ENCODE measurements at regions not wholly inside any gene's neighbourhood (a gene's known extent, or its start where the extent isn't known, plus 50 kb on each side); places are given as distances from the start of the nearest gene placed in this dataset.

DNA sequence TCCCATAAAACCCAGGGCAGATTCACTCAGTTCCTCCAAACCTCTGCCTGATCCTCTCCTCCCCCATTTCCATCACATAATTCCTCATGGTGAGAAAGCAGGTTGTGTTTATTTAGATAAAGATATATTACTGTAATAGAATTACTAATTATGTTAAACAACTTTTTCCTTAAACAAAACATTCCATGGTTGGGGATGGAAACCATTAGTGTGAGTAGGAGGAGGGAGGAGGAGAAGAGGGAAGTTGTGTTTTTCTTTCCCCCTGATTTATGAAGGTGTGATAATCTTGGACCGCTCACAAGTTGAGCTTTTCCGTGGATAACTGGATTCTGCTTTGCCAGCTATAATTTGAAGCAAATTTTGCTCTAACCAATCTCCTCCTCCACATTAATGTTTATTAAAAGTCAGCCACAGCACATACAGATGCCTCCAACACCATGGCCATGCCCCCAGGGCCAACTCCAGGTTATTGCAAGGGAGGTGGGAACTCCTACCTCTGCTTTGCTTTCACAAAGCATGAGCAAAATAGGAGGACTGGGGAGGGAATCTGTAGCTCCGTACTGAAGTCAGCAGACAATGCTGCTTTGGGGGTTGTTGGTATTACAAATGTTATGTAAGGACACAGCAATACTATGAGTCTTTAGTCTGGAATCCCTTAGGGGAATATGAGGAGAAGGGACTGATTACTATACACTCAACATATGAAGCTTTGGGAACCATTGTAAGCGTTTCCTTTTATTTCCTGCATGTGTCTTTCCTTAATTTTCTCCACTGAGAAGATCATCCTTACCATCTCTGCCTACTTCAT, 542.0 kb downstream of the DHX35 start:
- no peak for DNase-seq (ENCODE audit: low read depth)
- TF ChIP-seq, protein P1, sequence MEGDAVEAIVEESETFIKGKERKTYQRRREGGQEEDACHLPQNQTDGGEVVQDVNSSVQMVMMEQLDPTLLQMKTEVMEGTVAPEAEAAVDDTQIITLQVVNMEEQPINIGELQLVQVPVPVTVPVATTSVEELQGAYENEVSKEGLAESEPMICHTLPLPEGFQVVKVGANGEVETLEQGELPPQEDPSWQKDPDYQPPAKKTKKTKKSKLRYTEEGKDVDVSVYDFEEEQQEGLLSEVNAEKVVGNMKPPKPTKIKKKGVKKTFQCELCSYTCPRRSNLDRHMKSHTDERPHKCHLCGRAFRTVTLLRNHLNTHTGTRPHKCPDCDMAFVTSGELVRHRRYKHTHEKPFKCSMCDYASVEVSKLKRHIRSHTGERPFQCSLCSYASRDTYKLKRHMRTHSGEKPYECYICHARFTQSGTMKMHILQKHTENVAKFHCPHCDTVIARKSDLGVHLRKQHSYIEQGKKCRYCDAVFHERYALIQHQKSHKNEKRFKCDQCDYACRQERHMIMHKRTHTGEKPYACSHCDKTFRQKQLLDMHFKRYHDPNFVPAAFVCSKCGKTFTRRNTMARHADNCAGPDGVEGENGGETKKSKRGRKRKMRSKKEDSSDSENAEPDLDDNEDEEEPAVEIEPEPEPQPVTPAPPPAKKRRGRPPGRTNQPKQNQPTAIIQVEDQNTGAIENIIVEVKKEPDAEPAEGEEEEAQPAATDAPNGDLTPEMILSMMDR (IDR thresholded peaks at IDR 0.05; ENCODE audit: insufficient read depth, low read depth, low read length, missing control alignments), result no peak
- H3K4me3 ChIP-seq (ENCODE audit: low read length), result no peak overlapping the region

DNA sequence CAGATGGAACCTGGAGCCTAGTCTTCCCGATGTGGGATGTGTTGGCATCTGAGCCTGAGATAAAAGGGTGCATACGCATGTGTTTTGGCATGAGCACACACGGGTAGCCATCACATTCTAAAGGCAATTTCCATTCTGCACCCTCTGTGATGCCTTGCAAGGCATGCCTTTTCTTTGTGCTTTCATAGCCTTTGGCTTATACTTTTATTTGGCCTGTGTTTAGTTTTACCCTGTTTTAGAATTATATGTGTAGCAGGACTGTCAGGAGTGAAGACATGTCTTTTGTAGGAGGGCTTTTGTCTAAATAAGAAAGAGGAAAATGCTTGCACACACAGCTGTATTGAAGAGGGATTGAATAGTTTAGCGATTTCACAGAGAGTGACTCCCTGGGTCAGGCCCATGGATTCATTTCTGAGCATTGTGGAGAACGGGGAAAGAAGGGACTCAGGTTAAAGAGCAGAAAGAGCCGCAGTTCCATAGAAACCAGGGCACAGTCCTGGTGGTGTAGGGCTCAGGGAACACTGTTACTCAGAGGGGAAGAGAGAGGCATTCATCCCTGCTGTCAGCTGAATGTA, 530.2 kb downstream of the DHX35 start:
- DNase-seq (ENCODE audit: low read depth), result no peak
- TF ChIP-seq, protein P1 (IDR thresholded peaks at IDR 0.05; ENCODE audit: insufficient read depth, low read depth, low read length, missing control alignments), result no peak
- H3K4me3 ChIP-seq (ENCODE audit: low read length), result no peak overlapping the region

DNA sequence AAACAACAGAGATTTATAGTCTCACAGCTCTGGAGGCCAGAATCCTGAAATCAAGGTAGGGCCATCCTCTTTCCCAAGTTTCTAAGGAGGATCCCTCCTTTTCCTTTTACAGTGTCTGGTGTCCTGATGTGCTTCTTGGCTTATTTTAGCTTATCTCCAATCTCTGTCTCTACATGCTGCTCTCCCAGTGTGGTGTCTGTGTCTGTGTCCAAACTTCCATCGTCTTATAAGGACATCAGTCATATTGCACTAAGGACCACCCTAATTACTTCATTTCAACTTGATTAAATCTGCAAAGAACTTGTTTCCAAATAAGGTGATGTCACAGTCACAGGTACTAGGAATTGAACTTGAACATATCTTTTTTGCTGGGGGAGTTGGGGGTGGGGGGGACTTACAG, 529.6 kb downstream of the DHX35 start:
- H3K4me3 ChIP-seq (ENCODE audit: low read length), result no peak overlapping the region
- TF ChIP-seq, protein P1 (IDR thresholded peaks at IDR 0.05; ENCODE audit: insufficient read depth, low read depth, low read length, missing control alignments), result no peak
- no peak for DNase-seq (ENCODE audit: low read depth)

DNA sequence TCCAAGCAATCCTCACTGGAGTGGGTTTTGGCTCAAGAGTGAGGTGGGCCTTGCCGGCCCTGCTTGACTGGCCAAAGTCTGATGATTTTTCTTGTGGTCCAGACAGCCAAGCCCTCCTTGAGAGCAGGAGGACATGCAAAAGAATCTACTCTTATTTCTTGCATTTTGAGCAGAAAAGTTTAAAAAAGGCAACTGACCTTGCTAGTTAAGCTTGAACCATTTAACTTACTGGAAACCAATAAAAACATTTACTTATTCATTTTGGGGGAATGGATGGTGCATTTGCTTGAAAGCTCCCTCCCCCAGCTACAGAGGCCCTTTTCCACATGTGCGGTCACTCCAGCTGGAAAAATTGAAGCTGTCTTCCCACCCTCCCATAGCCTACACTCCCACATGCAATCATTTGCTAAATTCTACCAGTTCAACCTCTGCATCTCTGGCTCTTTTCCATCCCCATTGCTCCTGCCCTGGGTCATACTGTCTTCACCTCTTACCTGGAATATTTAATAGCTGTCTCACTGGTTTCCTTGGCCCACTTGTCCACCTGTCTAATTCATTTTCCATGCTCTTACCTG, 527.9 kb downstream of the DHX35 start:
- TF ChIP-seq, protein P1 (IDR thresholded peaks at IDR 0.05; ENCODE audit: insufficient read depth, low read depth, low read length, missing control alignments), result no peak
- DNase-seq (ENCODE audit: low read depth), result no peak
- no peak overlapping the region for H3K4me3 ChIP-seq (ENCODE audit: low read length)

DNA sequence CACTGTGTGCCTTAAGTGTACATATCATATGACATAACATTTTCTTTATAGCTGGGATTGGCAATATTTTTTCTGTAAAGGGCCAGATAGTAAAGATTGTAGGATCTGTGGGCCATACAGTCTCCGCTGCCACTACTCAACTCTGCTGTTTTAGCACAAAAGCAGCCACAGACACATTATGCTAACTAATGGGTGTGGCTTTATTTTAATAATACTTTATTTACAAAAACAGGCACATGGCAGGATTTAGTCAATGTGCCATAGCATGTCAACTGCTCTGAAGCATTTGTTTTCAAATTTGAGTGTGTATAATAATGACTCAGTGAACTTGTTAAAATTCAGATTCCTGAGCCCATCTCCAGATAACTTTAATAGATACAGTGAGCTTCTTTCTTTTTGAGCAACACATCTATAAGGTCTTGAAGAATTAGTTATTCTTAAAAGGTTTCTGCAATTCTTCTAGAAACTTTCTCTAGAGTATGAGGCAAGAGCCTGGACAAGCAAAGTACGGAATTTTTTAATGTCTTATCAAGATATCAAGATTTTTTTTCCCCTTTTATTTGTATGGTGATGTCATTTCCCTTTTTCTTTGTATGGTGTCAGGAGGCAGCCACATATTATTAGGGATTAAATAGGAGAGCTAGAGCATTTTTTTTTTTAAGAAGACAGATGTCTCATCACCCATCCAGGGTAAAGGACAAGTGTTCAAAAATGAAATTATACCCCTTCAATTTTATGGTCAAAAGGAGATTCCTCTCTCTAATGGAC, 518.3 kb downstream of the DHX35 start:
- DNase-seq (ENCODE audit: low read depth), result no peak
- no peak overlapping the region for H3K4me3 ChIP-seq (ENCODE audit: low read length)
- TF ChIP-seq, protein P1 (IDR thresholded peaks at IDR 0.05; ENCODE audit: insufficient read depth, low read depth, low read length, missing control alignments), result no peak

DNA sequence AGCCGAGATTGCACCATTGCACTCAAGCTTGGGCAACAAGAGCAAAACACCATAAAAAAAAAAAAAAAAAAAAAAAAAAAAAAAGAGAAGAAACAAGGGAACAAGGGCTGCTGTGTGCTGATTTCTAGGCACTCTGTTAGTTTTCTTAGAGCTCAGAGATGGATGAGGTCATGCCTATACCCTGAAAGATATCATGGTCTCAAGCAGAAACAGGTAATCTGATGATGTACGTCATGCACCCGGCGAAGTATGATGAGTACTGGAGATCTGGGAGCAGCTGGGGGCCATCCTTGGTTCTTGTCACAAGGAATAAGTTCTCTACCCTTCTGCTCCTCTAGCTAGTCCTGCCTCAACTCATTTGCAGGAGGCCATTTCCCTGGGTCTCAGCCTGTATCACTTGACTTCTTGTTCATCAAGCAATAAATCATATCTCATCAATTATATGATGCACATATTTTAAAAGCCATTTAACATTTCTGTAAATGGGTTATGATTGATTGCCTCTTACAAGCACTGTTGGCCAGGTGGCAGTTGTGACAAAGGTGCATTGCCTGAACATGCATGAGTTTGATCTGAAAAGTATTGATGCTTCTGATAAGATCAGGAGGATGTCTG, 517.2 kb downstream of the DHX35 start:
- DNase-seq (ENCODE audit: low read depth), result no peak
- TF ChIP-seq, protein P1 (IDR thresholded peaks at IDR 0.05; ENCODE audit: insufficient read depth, low read depth, low read length, missing control alignments), result no peak
- no peak overlapping the region for H3K4me3 ChIP-seq (ENCODE audit: low read length)

All from epithelial cell of esophagus (primary cell).